8988T (cell line): ENCODE measurements at regions not wholly inside any gene's neighbourhood (a gene's known extent, or its start where the extent isn't known, plus 50 kb on each side); places are given as distances from the start of the nearest gene placed in this dataset.

ENCODE experiments used
- DNase-seq: peaks from one replicate; pipeline ENCODE4 v3.0.0; 2011

GRCh38 chr10:128286141-128286761, 160.0 kb upstream of the MKI67 start:
- DNase-seq = no peak

- DNase-seq = no peak
Measured at GRCh38 chr10:128286762-128287500, 160.7 kb upstream of the MKI67 start.

- DNase-seq = no peak
Measured at GRCh38 chr10:128287921-128288320, 161.7 kb upstream of the MKI67 start.

- no peak for DNase-seq
Measured at GRCh38 chr10:128289621-128290020, 163.4 kb upstream of the MKI67 start.

GRCh38 chr10:128295003-128295402, 168.8 kb upstream of the MKI67 start:
- DNase-seq = no peak

GRCh38 chr10:128296253-128297007, 170.2 kb upstream of the MKI67 start:
- no peak for DNase-seq

- no peak for DNase-seq
Measured at GRCh38 chr10:128297709-128298378, 171.6 kb upstream of the MKI67 start.

GRCh38 chr10:128298587-128298986, 172.4 kb upstream of the MKI67 start:
- no peak for DNase-seq

- no peak for DNase-seq
Measured at GRCh38 chr10:128300290-128300824, 174.1 kb upstream of the MKI67 start.

- DNase-seq = no peak
Measured at GRCh38 chr10:128301051-128301450, 174.8 kb upstream of the MKI67 start.

- no peak for DNase-seq
Measured at GRCh38 chr10:128302808-128303207, 176.6 kb upstream of the MKI67 start.

GRCh38 chr10:128304271-128304670, 178.0 kb upstream of the MKI67 start:
- DNase-seq = no peak

- DNase-seq = no peak
Measured at GRCh38 chr10:128305601-128306345, 179.6 kb upstream of the MKI67 start.

GRCh38 chr10:128306535-128306934, 180.3 kb upstream of the MKI67 start:
- DNase-seq = no peak

GRCh38 chr10:128306966-128307365, 180.7 kb upstream of the MKI67 start:
- no peak for DNase-seq

GRCh38 chr10:128307820-128308219, 181.6 kb upstream of the MKI67 start:
- DNase-seq = no peak

- DNase-seq = no peak
Measured at GRCh38 chr10:128310971-128311658, 184.9 kb upstream of the MKI67 start.

- no peak for DNase-seq
Measured at GRCh38 chr10:128312250-128312649, 186.0 kb upstream of the MKI67 start.

- DNase-seq = no peak
Measured at GRCh38 chr10:128314686-128315085, 188.5 kb upstream of the MKI67 start.

- no peak for DNase-seq
Measured at GRCh38 chr10:128316121-128316726, 190.0 kb upstream of the MKI67 start.

- DNase-seq = no peak
Measured at GRCh38 chr10:128316925-128317324, 190.7 kb upstream of the MKI67 start.
